22Rv1 (cell line): ENCODE measurements at regions not wholly inside any gene's neighbourhood (a gene's known extent, or its start where the extent isn't known, plus 50 kb on each side); places are given as distances from the start of the nearest gene placed in this dataset.
A peak's percentile ranks its signal among the peaks of the same experiment; 100 is the strongest.

Source experiments
- H3K27ac ChIP-seq: fragments of 450-650 bp; 2 replicates; pipeline ENCODE4 v1.5.1; 2017
- ZFX ChIP-seq: fragments of 450-650 bp; IDR thresholded peaks from 2 replicates; pipeline ENCODE4 v1.6.1; 2017; ENCODE audit warnings: antibody characterized with exemption, borderline replicate concordance
- TF ChIP-seq, protein P1 (sequence below): fragments of 450-650 bp; IDR thresholded peaks from 2 replicates; pipeline ENCODE4 v1.5.1; 2017; ENCODE audit warnings: mild to moderate bottlenecking

- TF ChIP-seq, protein P1, sequence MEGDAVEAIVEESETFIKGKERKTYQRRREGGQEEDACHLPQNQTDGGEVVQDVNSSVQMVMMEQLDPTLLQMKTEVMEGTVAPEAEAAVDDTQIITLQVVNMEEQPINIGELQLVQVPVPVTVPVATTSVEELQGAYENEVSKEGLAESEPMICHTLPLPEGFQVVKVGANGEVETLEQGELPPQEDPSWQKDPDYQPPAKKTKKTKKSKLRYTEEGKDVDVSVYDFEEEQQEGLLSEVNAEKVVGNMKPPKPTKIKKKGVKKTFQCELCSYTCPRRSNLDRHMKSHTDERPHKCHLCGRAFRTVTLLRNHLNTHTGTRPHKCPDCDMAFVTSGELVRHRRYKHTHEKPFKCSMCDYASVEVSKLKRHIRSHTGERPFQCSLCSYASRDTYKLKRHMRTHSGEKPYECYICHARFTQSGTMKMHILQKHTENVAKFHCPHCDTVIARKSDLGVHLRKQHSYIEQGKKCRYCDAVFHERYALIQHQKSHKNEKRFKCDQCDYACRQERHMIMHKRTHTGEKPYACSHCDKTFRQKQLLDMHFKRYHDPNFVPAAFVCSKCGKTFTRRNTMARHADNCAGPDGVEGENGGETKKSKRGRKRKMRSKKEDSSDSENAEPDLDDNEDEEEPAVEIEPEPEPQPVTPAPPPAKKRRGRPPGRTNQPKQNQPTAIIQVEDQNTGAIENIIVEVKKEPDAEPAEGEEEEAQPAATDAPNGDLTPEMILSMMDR: no peak
- no peak for TF ChIP-seq ZFX
- H3K27ac ChIP-seq: no peak overlapping the region
Measured at GRCh38 chr13:27327633-27328032, 57.0 kb downstream of the RASL11A start.

DNA sequence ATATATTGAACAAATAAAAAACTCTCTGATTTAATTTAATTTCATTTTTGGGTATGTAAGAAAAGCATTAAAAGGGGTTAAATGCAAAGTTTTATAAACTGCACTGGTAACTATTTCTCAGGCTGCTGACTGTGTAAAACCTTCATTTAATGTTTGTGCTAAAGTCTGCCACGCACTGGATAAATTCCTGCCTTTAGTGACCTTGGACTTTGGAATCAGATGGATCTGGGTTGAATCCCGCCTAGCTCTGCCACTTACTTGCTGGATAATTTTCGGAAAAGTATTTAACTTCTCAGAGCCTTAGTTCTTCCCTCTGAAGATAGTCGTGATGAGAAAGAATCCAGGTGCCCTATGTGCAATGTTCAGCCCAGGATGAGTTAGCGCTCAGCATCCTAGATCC lies 58.6 kb downstream of the RASL11A start:
- TF ChIP-seq ZFX: no peak
- TF ChIP-seq, protein P1: no peak

DNA sequence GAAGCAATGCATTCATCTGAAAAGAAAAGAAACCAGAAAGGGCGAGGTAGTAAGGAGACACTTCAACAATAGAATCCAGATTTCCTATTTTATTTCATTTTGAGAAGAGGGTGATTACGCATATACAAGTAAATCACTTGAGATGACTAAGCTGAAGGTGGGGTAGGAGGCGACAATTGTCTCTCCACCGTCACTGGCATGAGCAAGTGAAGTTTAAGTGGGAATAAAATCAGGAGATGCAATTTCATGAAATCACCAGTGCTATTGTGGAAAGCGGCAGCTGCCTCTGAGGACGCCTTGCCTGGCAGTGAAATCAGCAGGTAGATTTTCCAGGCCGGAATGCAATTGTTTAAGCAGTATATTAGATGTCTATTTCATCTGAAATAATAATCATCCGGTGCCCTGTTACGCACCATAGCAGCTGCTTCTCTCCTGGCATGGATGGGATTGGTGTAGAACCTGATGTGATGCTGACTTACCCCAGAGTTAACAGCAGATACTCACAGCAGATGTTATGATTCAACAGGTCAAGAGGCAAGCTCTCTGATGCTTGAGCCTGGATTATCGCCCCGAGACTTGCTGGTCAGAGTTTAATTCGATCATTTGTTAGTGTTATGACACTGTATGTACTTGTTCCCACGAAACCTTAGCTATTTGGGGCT lies 64.3 kb downstream of the RASL11A start:
- no peak overlapping the region for H3K27ac ChIP-seq
- TF ChIP-seq, protein P1: no peak
- no peak for TF ChIP-seq ZFX

More for the DNA sequence above, 58.6 kb downstream of the RASL11A start:
- no peak overlapping the region for H3K27ac ChIP-seq

- no peak for TF ChIP-seq ZFX
- TF ChIP-seq, protein P1: no peak
- H3K27ac ChIP-seq: no peak overlapping the region
Measured at GRCh38 chr13:27336014-27336673, 65.5 kb downstream of the RASL11A start.

- TF ChIP-seq, protein P1: no peak
- no peak for TF ChIP-seq ZFX
- no peak overlapping the region for H3K27ac ChIP-seq
Measured at GRCh38 chr13:27338207-27338606, 67.6 kb downstream of the RASL11A start.

GRCh38 chr13:27338816-27339215 lies 68.2 kb downstream of the RASL11A start:
- TF ChIP-seq ZFX: no peak
- TF ChIP-seq, protein P1: no peak
- no peak overlapping the region for H3K27ac ChIP-seq

DNA sequence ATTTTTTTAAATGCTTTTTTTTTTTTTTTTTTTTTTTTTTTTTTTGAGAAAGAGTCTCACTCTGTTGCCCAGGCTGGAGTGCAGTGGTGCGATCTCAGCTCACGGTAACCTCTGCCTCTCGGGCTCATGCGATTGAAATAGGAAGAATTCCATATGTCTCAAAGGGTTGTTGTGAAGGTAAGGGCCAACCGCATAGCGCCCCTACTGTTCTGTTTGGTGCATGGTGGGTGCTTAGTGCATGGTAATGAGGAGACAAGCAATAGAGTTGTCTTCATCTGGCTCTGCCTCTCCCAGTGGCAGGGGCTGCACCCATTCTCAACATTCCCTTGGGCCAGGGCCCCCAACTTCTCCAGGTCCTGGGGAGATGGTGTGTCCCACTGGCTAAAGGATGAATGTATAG lies 68.7 kb downstream of the RASL11A start:
- H3K27ac ChIP-seq: no peak overlapping the region
- TF ChIP-seq ZFX: no peak
- TF ChIP-seq, protein P1: peak; percentile 73
